Fibroblast of mammary gland (primary cell): ENCODE measurements at regions not wholly inside any gene's neighbourhood (a gene's known extent, or its start where the extent isn't known, plus 50 kb on each side); places are given as distances from the start of the nearest gene placed in this dataset.

ENCODE experiments used
- DNase-seq: peaks from one replicate; pipeline ENCODE4 v3.0.0-alpha.2; 2010; ENCODE audit warnings: low read depth
- H3K4me3 ChIP-seq: 2 replicates; pipeline ENCODE4 v1.5.1; 2011; ENCODE audit warnings: low read depth, mild to moderate bottlenecking, low read length, moderate library complexity; ENCODE audit not compliant: control insufficient read depth
- TF ChIP-seq, protein P1 (sequence below): conservative IDR thresholded peaks from 2 replicates; pipeline ENCODE4 v1.5.1; 2011; ENCODE audit warnings: low read depth, low read length, inconsistent platforms; ENCODE audit not compliant: control insufficient read depth, insufficient read depth

DNA sequence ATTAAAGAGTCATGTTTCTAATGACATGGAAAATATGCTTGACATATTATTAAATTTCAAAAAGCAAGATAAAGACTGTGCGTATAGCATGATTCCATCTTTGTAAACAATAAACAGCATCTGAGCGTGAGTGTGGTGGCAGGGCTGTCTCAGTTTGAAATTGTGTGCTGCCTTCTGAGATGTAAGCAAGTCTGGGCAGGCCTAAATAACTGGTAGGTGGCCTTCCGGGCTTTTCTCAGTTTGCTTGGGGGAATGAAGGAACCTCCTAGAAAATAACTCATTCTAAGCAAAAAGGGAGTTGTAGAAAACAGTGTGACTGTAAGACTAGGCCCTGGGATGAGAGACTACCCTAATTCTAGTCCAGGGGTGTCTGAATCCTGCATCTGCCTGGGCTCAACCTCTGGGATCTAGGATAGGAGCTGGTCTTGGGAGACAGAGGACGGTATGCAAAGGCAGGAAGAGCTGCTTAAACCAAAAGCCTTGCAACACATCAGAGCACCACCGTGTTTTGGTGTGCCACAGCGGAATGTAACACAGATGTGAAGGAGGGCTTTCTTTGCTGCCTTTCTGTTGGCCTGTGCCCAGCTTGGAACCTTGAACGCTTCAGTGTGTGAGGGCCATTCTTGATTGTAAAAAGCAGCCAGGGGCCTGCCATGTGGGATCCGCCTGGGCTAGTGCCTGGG is 63.5 kb upstream of the L3MBTL3 start:
- no peak for DNase-seq
- TF ChIP-seq, protein P1, sequence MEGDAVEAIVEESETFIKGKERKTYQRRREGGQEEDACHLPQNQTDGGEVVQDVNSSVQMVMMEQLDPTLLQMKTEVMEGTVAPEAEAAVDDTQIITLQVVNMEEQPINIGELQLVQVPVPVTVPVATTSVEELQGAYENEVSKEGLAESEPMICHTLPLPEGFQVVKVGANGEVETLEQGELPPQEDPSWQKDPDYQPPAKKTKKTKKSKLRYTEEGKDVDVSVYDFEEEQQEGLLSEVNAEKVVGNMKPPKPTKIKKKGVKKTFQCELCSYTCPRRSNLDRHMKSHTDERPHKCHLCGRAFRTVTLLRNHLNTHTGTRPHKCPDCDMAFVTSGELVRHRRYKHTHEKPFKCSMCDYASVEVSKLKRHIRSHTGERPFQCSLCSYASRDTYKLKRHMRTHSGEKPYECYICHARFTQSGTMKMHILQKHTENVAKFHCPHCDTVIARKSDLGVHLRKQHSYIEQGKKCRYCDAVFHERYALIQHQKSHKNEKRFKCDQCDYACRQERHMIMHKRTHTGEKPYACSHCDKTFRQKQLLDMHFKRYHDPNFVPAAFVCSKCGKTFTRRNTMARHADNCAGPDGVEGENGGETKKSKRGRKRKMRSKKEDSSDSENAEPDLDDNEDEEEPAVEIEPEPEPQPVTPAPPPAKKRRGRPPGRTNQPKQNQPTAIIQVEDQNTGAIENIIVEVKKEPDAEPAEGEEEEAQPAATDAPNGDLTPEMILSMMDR: no peak
- no peak overlapping the region for H3K4me3 ChIP-seq

DNA sequence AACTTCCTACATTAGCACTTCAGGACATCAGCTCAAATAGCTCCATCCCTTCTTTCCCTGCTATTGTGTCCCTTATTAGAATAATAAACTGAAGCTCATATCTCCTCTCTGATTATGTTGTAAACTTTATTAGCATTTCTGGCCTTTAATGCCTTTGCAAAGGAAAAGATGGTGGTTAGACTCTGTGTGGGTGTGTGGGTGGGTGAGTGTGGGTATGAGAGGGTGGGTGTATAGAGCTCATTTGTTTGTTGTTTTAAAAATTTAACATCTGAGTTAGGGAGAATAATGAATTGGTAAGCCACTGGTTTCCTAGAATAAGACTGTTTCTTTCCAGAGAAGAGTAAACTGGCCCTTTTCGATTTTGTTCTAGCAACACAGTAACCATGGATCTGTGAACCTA is 70.6 kb upstream of the L3MBTL3 start:
- TF ChIP-seq, protein P1: no peak
- H3K4me3 ChIP-seq: no peak overlapping the region
- DNase-seq: no peak

DNA sequence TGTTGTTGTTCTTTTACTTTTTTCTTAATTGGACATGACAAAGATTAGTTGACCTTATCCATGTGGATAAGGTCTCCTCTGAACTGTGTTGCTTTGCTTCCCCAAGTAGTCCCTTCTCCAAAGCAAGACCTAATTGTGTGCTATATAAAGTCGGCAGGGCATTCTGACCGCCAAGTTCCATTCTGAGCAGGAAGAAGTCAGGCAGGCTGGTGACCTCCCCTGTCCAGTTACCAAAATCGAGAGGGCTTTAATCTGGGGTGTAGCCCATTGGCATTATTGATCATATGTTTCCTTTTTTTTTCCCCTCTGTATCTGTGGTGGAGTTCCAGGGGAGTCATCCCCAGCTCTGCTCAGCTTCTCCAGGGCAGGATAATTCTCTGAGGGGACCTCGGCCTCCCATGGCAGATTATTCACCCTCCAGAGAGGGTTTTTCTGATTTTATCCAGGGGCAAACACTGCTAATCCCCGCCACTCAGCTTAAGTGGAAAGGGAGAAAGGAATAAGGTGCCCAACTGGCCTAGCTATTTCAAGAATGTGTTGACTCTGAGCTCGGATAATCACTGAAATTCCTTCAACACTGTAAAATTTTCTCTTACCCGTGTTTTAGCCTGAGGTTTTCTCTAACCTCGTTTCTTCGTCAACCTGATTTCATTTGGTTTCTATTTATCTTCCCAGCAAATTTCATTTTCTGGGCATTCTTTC is 71.8 kb upstream of the L3MBTL3 start:
- TF ChIP-seq, protein P1: no peak
- no peak overlapping the region for H3K4me3 ChIP-seq
- no peak for DNase-seq

DNA sequence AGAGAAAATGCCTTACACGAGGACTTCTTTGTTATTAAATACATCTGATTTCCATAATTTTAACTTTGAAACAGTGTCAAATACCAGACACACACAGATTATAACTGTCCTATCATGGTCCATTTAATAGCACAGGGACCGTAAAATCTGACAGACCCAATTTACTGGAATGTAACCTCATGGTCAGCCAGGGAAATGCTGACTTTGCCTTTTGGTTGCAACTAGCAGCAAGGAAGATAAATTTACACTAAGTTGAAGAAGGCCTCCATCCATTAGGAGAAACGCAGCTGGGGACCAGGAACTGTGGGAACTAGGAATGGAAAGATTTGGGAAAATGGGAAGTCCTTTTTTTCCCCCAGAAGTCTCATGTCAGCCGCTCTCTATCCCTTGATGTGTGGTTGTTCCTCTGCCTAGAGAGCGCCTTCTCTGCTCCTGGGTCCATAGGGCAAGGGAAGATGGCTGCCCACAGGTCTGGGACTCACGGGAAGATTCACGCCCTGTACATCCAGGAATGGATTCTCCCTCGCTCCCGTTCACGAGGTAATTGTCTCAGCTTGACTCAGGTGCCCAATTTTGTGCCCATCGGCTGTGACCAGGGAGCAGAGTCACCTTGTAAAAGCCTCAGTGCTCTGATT is 74.6 kb upstream of the L3MBTL3 start:
- no peak for DNase-seq
- H3K4me3 ChIP-seq: no peak overlapping the region
- TF ChIP-seq, protein P1: no peak

DNA sequence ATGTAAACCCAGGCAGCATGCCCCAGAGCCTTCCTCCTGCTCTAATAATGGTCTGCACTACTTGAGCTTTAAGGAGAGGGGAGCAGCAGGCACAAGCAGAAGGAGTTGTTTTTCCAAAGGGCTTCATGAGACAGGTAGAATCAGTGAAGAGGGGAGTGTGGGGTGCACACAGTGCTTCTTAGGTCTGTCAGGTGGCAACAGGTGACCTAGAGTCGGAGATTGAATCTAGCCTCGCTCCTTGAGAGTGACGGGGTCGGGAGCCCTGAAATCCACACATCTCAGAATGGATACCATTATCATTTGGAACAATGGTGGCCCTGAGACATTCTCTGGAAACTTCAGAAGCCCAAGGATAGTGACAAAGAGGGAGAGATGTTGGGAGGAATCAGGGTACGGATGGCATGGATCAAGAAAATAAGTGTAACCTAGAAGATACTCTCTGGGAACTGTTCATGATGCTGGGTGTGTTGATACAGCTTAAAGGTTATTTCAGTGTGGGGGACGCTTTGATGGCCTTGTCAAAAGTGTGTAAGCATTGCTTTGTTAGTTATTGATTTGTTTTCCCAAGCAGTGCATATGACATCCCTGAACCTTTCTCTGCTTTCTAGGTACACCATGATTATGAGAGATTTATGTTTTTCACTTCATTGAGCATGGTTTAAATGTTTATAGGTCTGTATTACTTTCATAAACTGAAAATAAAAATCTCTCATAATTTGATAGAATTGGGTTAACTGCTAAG is 77.8 kb upstream of the L3MBTL3 start:
- no peak overlapping the region for H3K4me3 ChIP-seq
- TF ChIP-seq, protein P1: no peak
- no peak for DNase-seq

DNA sequence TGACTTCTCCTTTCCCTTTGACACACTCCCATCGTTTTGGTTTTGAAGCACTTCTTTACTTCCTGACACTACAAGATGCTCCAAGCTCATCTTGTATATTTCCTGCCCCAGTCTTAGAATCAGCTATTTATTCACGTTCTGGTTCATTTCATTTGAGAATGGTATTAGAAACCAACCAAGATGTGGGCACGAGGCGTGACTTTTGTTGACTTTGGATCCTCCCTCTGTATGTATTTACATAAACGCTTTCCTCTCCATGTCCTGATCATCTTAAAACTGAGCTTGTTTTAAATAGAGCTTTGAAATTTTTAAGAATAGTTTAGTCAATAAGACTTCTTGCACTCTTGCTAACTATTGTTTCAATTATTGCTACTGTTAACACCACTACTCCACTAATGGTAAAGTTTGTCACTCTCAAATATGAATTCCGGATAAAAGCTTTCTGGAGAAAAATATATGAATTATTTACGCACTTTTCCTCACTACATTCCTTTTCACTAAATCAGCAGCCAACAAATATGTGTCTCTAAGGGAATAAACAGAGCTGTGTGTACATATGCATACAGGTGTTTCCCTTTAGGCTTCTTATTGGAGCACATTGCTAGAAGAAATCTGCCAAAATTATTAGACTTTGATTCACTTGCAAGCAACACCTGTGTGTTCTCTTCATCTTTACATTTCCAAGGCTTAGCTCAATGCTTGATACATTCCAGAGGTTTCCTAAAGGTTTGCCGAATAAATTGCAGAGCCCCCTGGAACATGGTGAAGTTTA is 77.3 kb upstream of the TMEM244 start:
- H3K4me3 ChIP-seq: no peak overlapping the region
- TF ChIP-seq, protein P1: no peak
- DNase-seq: no peak
